ENCODE measurements at regions not wholly inside any gene's neighbourhood (a gene's known extent, or its start where the extent isn't known, plus 50 kb on each side); places are given as distances from the start of the nearest gene placed in this dataset.

DNA sequence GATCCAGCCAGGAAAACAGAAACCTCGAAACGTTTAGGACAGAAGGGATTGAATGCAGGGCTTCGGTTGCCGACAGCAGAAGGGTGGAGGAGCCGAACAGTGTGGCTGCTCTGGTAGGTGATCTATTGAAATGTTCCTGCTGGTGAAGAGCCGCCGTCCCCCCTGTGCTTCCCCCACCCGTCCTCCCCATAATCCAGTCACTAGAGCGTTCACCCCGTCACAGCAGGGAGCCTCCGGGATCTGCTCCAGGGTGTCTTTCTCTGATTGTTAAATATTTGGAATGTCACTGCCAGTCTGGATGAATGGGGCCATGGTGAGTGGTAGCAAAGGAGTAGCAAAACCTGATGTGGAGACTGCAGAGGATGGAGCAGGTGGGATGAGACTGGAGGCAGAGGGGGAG lies 255.1 kb upstream of the CSF3R start (continued):
- TF ChIP-seq EP300 (IDR thresholded peaks at IDR 0.05; ENCODE audit: borderline replicate concordance in 1 of 2, low read depth in 2 of 2, low read length in 2 of 2), result no peak
- TF ChIP-seq POLR2A (IDR thresholded peaks at IDR 0.05; ENCODE audit: control extremely low read depth in 1 of 2, low read depth in 2 of 2, low read length in 2 of 2), result no peak
- TF ChIP-seq RFX5 (IDR thresholded peaks at IDR 0.05; ENCODE audit: borderline replicate concordance, low read depth, low read length), result no peak

Data from H1 (cell line).